GM20431 (cell line): ENCODE measurements at regions not wholly inside any gene's neighbourhood (a gene's known extent, or its start where the extent isn't known, plus 50 kb on each side); places are given as distances from the start of the nearest gene placed in this dataset.
"Not testable (repeated sequence)": the region's sequence is repeated elsewhere in the genome, so short reads cannot be mapped to it uniquely, and the experiment has no call there.

ENCODE experiments used
- in situ Hi-C: fragments of 300-500 bp; cut with MseI, MboI; formaldehyde crosslinking; loops from one replicate; pipeline ENCODE4 v1.15.0; 2020; ENCODE audit warnings: low sequenced_read_pairs; ENCODE audit not compliant: unreplicated experiment

GRCh38 chr15:36186376-36186775, 393.1 kb upstream of the CDIN1 start:
- in situ Hi-C loops, result no loop called here

- in situ Hi-C loops, result no loop called here
These were observed 388.0 kb upstream of the CDIN1 start for GRCh38 chr15:36191459-36191858.

- in situ Hi-C loops, result not testable (repeated sequence)
These were observed 383.9 kb upstream of the CDIN1 start for GRCh38 chr15:36195361-36196007.

- in situ Hi-C loops, result no loop called here
These were observed 370.4 kb upstream of the CDIN1 start for GRCh38 chr15:36208868-36209582.

- in situ Hi-C loops, result no loop called here
These were observed 369.0 kb upstream of the CDIN1 start for GRCh38 chr15:36210426-36210825.

- in situ Hi-C loops, result no loop called here
These were observed 361.1 kb upstream of the CDIN1 start for GRCh38 chr15:36218322-36218721.

GRCh38 chr15:36218991-36219390, 360.4 kb upstream of the CDIN1 start:
- in situ Hi-C loops, result no loop called here

- in situ Hi-C loops, result no loop called here
These were observed 357.4 kb upstream of the CDIN1 start for GRCh38 chr15:36221992-36222391.

- in situ Hi-C loops, result no loop called here
These were observed 348.6 kb upstream of the CDIN1 start for GRCh38 chr15:36230776-36231175.

- in situ Hi-C loops, result no loop called here
These were observed 346.9 kb upstream of the CDIN1 start for GRCh38 chr15:36232491-36232890.

GRCh38 chr15:36234743-36235142, 344.7 kb upstream of the CDIN1 start:
- in situ Hi-C loops, result no loop called here

GRCh38 chr15:36235173-36235572, 344.3 kb upstream of the CDIN1 start:
- in situ Hi-C loops, result no loop called here

GRCh38 chr15:36239509-36239908, 339.9 kb upstream of the CDIN1 start:
- in situ Hi-C loops, result no loop called here

GRCh38 chr15:36251450-36251849, 328.0 kb upstream of the CDIN1 start:
- in situ Hi-C loops, result loop anchor here (25.0 kb wide), 1 partner anchor 111 kb away; no protein-coding TSS in a partner anchor

GRCh38 chr15:36252146-36252711, 327.2 kb upstream of the CDIN1 start:
- in situ Hi-C loops, result loop anchor here (25.0 kb wide), 1 partner anchor 110 kb away; no protein-coding TSS in a partner anchor

- in situ Hi-C loops, result loop anchor here (25.0 kb wide), 1 partner anchor 108 kb away; no protein-coding TSS in a partner anchor
These were observed 325.0 kb upstream of the CDIN1 start for GRCh38 chr15:36254426-36254825.

GRCh38 chr15:36256404-36256807, 323.0 kb upstream of the CDIN1 start:
- in situ Hi-C loops, result loop anchor here (25.0 kb wide), 1 partner anchor 106 kb away; no protein-coding TSS in a partner anchor

GRCh38 chr15:36263666-36264065, 315.8 kb upstream of the CDIN1 start:
- in situ Hi-C loops, result loop anchor here (25.0 kb wide), 1 partner anchor 99 kb away; no protein-coding TSS in a partner anchor

- in situ Hi-C loops, result loop anchor here (25.0 kb wide), 1 partner anchor 97 kb away; no protein-coding TSS in a partner anchor
These were observed 314.0 kb upstream of the CDIN1 start for GRCh38 chr15:36265422-36265821.

- in situ Hi-C loops, result loop anchor here (25.0 kb wide), 1 partner anchor 91 kb away; no protein-coding TSS in a partner anchor
These were observed 308.4 kb upstream of the CDIN1 start for GRCh38 chr15:36271048-36271447.

GRCh38 chr15:36275656-36276055, 303.8 kb upstream of the CDIN1 start:
- in situ Hi-C loops, result no loop called here
